MM.1S (cell line): ENCODE measurements at regions not wholly inside any gene's neighbourhood (a gene's known extent, or its start where the extent isn't known, plus 50 kb on each side); places are given as distances from the start of the nearest gene placed in this dataset.

Experiments used
- DNase-seq: peaks from one replicate; pipeline ENCODE4 v3.0.0-alpha.2; 2015
- H2AFZ ChIP-seq: fragments of 300-600 bp; sonication (generic); 2 replicates; pipeline ENCODE4 v1.6.0; 2016; ENCODE audit warnings: antibody characterized with exemption, low read length
- H3F3A ChIP-seq: fragments of 300-600 bp; sonication (generic); 2 replicates; pipeline ENCODE4 v1.6.1; 2016; ENCODE audit warnings: mild to moderate bottlenecking, antibody characterized with exemption, low read length, moderate library complexity, mixed read lengths; ENCODE audit not compliant: insufficient read depth
- H3K27ac ChIP-seq: fragments of 300-600 bp; sonication (generic); 2 replicates; pipeline ENCODE4 v1.5.1; 2016; ENCODE audit warnings: mild to moderate bottlenecking, low read length
- H3K27me3 ChIP-seq: fragments of 300-600 bp; sonication (generic); replicated peaks from 2 replicates; pipeline ENCODE4 v1.6.0; 2016; ENCODE audit warnings: low read length; ENCODE audit not compliant: insufficient read depth
- H3K36me3 ChIP-seq: fragments of 300-600 bp; sonication (generic); replicated peaks from 2 replicates; pipeline ENCODE4 v1.6.1; 2016; ENCODE audit warnings: mild to moderate bottlenecking, low read length, mixed read lengths; ENCODE audit not compliant: insufficient read depth
- H3K4me1 ChIP-seq: fragments of 300-600 bp; sonication (generic); 2 replicates; pipeline ENCODE4 v1.6.1; 2016; ENCODE audit warnings: low read length, mixed read lengths
- H3K4me2 ChIP-seq: fragments of 300-600 bp; sonication (generic); 2 replicates; pipeline ENCODE4 v1.6.0; 2016; ENCODE audit warnings: low read depth, low read length
- H3K4me3 ChIP-seq: fragments of 300-600 bp; sonication (generic); 2 replicates; pipeline ENCODE4 v1.5.1; 2016; ENCODE audit warnings: low read length, mixed read lengths
- H3K79me2 ChIP-seq: fragments of 300-600 bp; sonication (generic); 2 replicates; pipeline ENCODE4 v1.6.1; 2016; ENCODE audit warnings: mixed run types, low read length, mixed read lengths
- H3K9ac ChIP-seq: fragments of 300-600 bp; sonication (generic); 2 replicates; pipeline ENCODE4 v1.6.1; 2016; ENCODE audit warnings: low read length, mixed read lengths
- H3K9me2 ChIP-seq: fragments of 300-600 bp; sonication (generic); replicated peaks from 2 replicates; pipeline ENCODE4 v1.6.1; 2016; ENCODE audit warnings: mild to moderate bottlenecking, low read length, mixed read lengths; ENCODE audit not compliant: insufficient read depth
- H3K9me3 ChIP-seq: fragments of 300-600 bp; sonication (generic); replicated peaks from 2 replicates; pipeline ENCODE4 v1.6.1; 2016; ENCODE audit warnings: mild to moderate bottlenecking, low read length, mixed read lengths; ENCODE audit not compliant: insufficient read depth
- H4K20me1 ChIP-seq: fragments of 300-600 bp; sonication (generic); 2 replicates; pipeline ENCODE4 v1.6.1; 2016; ENCODE audit warnings: mild to moderate bottlenecking, low read length, moderate library complexity, mixed read lengths; ENCODE audit not compliant: insufficient read depth
- CTCF ChIP-seq: fragments of 300-600 bp; sonication (generic); IDR thresholded peaks from 2 replicates; pipeline ENCODE4 v1.5.1; 2016; ENCODE audit warnings: antibody characterized with exemption, low read length, mixed read lengths
- EZH2 ChIP-seq: fragments of 300-600 bp; sonication (generic); optimal IDR thresholded peaks from 2 replicates; pipeline ENCODE3; 2017; ENCODE audit warnings: low read depth, mild to moderate bottlenecking, antibody characterized with exemption, low read length, mixed read lengths
- EZH2phosphoT487 ChIP-seq: fragments of 300-600 bp; sonication (generic); IDR thresholded peaks from 2 replicates; pipeline ENCODE4 v1.6.1; 2018; ENCODE audit warnings: antibody characterized with exemption, low read length

DNA sequence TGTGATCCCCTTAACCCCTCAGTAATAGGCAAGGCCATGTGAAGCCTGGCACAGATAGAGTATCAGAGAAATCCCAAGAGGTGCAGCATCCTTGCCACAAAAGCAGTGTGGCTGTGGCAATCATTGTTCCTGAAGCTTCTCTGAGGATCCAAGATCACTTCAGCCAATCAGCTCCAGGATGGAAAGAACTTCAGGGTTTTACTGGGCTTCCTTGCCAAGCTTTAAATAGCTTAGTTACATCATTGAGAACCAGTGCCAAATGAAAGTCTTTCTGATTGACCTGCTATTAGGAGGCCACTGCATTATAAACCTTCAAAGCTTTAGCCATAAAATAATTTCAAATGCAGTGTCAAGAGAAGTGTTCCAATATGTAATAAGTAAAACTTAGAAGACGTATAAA, 430.6 kb downstream of the PIK3R1 start:
- Histone ChIP-seq H3K9me3 (no peaks in the 10 kb centered on the region; the same call in 1 of the 2 replicates), H2AFZ (no peak overlapping the region), H3K79me2 (no peaks in the 10 kb centered on the region), H3K9me2 (no peaks in the 10 kb centered on the region), H3K4me2 (no peak overlapping the region), H3K4me3 (no peak overlapping the region), H3K36me3 (no peaks in the 10 kb centered on the region), H3K27me3 (no peaks in the 10 kb centered on the region), H3K4me1 (no peaks in the 10 kb centered on the region), H4K20me1 (no peaks in the 10 kb centered on the region), H3K9ac (no peak overlapping the region), H3K27ac (no peak overlapping the region), H3F3A (no peaks in the 10 kb centered on the region)
- DNase-seq: no peak
- TF ChIP-seq EZH2phosphoT487 (no peak), CTCF (no peak), EZH2 (no peak)

- Histone ChIP-seq H3K36me3 (no peaks in the 10 kb centered on the region), H3K9me3 (no peaks in the 10 kb centered on the region), H3K4me3 (no peak overlapping the region), H3K4me2 (no peak overlapping the region), H3F3A (no peaks in the 10 kb centered on the region), H3K9me2 (no peaks in the 10 kb centered on the region), H4K20me1 (no peaks in the 10 kb centered on the region), H3K9ac (no peak overlapping the region), H3K27ac (no peak overlapping the region), H3K79me2 (no peaks in the 10 kb centered on the region), H2AFZ (no peak overlapping the region), H3K4me1 (no peaks in the 10 kb centered on the region), H3K27me3 (no peaks in the 10 kb centered on the region)
- TF ChIP-seq EZH2 (no peak), CTCF (no peak), EZH2phosphoT487 (no peak)
- no peak for DNase-seq
Observed at GRCh38 chr5:68647743-68648142, 432.2 kb downstream of the PIK3R1 start.

DNA sequence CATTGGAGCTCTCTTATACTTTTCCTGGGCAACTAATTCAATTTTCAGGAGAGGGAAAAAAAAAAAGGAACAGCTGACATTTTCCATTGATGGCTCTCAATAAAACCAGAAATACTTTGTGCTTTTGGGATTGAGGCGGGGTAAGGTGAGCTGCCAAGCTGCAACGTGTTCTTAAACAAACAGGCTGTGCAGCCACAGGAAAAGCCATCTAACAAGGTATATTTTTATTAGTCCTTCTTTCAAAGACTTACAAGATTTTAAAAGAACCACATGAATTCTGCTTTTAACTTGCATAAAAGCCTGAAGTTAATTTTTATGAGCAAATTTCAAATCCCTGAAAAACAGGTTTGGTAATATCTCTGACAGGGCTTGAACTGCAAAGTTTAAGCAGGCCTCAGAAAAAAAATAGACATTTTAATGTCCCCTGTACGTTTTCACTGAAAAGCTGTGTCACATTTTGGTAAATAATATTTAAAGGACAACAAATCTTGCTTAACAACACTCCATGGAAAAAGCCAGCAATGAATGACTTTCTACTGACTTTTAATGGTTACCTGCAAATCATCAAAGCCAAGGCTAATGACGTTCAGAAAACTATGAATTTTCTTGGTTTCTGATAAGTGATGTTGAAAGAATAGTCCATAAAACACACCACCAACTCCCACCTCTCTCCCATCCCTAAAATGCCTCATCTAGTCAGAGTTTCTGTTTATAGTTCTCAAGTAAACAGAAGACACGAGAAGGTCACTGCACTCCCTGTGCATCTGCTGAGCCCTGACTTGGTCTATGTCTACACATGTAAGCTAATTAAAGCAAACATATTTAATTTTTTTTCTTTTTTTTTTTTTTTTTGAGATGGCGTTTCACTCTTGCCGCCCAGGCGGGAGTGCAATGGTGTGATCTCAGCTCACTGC, 433.6 kb downstream of the PIK3R1 start:
- no peaks in the 10 kb centered on the region for H3K9me3 ChIP-seq
- no peaks in the 10 kb centered on the region for H3K4me1 ChIP-seq

More for the DNA sequence above, 433.6 kb downstream of the PIK3R1 start:
- DNase-seq: no peak
- Histone ChIP-seq H2AFZ (no peak overlapping the region), H3K4me3 (no peak overlapping the region), H3K36me3 (no peaks in the 10 kb centered on the region), H3K9me2 (no peaks in the 10 kb centered on the region), H3K4me2 (no peak overlapping the region), H3K79me2 (no peaks in the 10 kb centered on the region), H3F3A (no peaks in the 10 kb centered on the region), H3K9ac (no peak overlapping the region), H3K27me3 (no peaks in the 10 kb centered on the region), H3K27ac (no peak overlapping the region), H4K20me1 (no peaks in the 10 kb centered on the region)
- TF ChIP-seq EZH2 (no peak), EZH2phosphoT487 (no peak), CTCF (no peak)
